CD4-positive, alpha-beta T cell treated with Interleukin-15 for 4 hours (primary cell): ENCODE measurements at regions not wholly inside any gene's neighbourhood (a gene's known extent, or its start where the extent isn't known, plus 50 kb on each side); places are given as distances from the start of the nearest gene placed in this dataset.
"Not testable (repeated sequence)": the region's sequence is repeated elsewhere in the genome, so short reads cannot be mapped to it uniquely, and the experiment has no call there.

Experiments
- DNase-seq: peaks from one replicate; pipeline ENCODE4 v3.0.0-alpha.2; 2020; ENCODE audit warnings: low spot score

GRCh38 chr6:130494729-130495128 lies 128.9 kb downstream of the TMEM200A start:
- no peak for DNase-seq

- no peak for DNase-seq
Measured at GRCh38 chr6:130500693-130501092, 134.9 kb downstream of the TMEM200A start.

DNA sequence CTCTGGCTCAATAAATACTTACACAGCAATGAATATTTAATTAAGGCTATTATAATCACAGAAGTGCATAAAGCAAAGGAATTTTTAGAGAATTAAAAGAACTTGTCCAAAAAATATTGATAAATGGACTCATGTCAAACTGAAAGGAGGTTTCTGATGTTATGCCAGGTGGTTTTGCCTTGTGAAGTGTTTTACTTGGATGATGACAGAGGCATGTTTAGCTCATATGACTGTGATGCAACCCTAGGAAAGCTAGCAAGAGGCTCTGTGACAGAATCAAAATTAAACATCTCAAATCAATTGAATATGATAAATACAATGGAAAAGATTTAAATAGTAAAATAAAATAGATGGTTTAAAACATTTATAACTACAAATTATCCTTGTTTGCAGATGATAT lies 137.3 kb downstream of the TMEM200A start:
- no peak for DNase-seq

GRCh38 chr6:130505808-130506598 lies 140.2 kb downstream of the TMEM200A start:
- DNase-seq = no peak

DNA sequence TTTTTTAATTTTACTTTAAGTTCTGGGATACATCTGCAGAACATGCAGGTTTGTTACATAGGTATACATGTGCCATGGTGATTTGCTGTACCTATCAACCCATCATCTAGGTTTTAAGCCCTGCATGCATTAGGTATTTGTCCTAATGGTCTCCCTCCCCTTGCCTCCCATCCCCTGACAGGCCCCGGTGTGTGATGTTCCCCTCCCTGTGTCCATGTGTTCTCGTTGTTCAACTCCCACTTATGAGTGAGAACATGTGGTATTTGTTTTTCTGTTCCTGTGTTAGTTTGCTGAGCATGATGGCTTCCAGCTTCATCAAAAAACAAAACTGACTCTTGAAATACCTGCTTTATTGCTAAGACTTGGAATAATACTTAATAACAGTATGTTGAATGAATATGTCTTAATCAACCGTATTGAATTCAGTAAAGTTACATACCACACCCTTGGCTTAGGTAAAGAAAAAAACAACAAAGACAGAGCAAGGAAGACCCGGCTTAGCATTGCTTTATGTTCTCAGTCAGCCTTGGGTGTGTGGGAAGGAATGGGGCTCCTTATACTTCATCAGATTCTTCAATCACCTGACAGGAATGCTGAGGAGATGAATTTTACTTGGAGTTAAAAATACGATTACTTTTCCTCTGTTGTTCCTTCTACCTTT lies 141.3 kb downstream of the TMEM200A start:
- DNase-seq = not testable (repeated sequence)

DNA sequence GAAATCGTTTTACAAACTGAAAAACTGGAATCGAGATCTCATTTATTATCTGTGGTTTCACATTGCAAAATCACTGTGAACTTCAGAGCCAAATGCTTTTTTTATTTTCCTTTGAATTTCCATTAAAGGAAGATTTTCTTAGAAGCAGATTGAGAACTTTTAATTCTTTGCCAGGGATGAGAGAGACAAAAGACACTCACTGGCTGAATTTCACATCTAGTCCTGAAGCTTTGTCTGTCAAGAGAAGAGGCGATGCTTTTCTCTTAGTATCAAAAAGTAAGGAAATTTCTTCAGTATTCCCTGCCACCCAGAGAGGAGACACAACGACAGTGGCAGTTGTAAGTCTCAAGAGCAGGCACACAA lies 141.8 kb downstream of the TMEM200A start:
- DNase-seq = no peak

DNA sequence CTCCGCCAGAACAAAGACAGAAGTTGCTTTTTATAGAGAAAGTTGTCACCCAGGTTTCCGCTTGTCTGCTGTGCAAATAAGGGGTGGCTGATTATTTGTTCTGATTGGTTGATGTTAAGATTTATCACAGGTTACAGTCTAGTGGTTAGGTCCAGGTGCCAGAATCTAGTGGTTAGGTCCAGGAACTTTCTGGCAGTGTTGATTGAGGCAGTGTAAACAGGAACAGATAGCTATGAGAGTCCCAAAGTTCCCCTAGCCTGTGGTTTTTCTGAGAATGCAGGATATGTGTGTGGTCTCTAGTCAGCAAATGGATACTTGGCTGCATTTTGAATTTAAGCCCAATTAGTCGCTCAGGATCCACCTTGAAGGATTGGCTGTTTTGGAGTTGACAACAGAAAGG lies 148.0 kb downstream of the TMEM200A start:
- DNase-seq = peak; percentile 93

- no peak for DNase-seq
Measured at GRCh38 chr6:130514712-130515111, 148.9 kb downstream of the TMEM200A start.

DNA sequence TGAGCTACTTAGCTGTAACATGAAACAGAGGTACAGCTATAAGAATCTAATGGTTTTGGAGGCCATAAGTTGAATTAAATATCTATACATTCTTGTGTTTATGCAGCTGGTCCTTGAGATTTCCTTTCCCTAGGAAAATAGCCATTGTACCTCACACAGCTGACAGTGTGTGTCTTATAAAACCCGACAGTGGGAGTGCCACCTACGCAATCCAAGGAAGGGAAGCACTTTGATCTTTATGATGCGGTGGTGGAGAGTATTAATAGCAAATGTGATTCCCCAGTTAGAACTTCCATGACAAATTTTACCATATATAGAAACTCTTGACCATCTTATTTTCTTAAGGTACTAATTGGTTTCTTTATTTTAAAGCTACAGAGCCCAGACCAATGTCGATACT lies 149.5 kb downstream of the TMEM200A start:
- DNase-seq = no peak

DNA sequence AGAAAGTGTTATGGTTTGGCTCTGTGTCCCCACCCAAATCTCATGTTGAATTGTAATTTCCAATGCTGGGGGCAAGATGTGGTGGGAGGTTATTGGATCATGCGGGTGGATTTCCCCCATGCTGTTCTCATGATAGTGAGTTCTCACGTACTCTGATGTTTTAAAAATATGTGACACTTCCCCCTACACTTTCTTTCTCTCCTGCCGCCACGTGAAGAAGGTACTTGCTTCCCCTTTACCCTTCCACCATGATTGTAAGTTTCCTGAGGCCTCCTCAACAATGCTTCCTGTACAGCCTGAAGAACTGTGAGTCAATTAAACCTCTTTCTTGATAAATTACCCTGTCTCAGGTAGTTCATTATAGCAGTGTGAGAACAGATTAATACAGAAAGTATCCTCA lies 150.8 kb downstream of the TMEM200A start:
- DNase-seq = no peak

- DNase-seq = peak; percentile 80
Measured at GRCh38 chr6:130517444-130517931, 151.7 kb downstream of the TMEM200A start.

DNA sequence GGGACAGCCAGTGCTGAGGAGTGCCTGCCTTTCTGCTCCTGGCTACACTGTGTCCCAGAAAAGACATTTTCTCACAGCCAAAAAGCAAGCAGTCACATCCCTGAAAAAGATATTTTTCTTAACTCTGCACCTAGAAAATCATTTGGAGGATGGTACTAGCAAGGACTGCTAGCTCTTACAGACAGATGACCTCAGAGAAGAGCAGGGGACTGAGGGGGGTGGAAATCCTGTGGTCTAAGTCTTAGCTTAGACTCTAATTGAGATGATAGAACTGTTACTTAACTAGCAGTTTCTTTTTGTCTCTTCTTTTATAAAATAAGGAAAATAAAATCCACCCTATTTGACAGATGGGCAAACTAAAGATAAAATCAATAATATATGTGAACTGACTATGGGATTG lies 152.8 kb downstream of the TMEM200A start:
- DNase-seq = no peak

GRCh38 chr6:130520221-130520620 lies 154.4 kb downstream of the TMEM200A start:
- no peak for DNase-seq

DNA sequence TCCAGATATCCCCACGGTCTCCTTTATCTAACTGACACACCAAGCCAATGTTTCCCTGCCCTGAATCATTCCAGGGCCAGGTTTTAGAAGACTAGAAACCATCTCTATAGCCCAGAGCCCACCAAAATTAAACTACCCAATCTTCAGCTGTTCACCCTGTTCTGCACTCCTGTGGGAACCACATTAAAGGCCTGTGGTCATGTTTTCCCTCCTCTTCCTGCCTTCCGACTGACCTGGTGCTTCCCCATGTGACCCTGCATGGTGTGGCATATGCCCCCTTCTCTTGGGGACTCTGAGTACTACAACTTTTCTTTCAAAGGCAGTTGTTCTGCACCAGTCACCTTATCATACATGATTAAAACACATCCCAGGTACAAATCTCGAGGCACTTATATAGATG lies 155.0 kb downstream of the TMEM200A start:
- DNase-seq = no peak

DNA sequence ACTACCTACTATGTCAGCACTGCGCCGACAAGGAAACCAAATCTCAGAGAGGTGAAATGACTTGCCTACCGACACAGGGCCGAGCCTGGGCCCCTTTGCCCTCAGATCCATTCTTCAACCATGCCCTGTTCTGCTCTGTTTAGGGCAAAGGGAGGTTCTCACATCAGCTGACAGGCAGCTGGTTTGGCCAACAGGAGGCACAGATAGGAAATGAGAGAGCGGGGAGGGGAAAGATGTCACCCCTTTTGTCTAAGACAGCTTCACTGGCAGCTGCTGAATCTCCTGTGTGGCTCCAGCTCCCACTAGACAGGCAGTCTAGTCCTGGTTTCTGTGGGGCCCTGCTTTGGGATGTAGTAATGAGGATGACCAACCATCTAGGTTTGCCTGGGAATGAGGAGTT lies 158.7 kb downstream of the TMEM200A start:
- DNase-seq = peak; percentile 22

DNA sequence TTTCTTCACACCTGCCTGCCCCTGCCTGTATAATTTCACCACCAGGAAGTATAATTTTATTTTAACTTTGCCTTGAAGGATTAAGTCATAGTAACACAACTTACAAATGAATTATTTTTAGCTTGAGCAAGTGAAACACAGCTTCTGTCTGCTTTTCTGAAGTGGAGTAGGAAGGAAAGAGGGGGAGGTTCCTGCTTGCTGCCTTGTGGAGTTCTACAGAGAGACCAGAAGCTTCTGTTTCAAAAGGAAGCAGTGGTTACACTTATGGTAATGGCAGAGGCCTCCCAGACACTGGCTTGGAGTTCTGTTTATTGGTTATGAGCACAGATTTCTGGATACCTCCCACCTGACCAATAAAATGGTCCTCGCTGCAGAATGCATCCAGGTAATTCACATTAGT lies 159.6 kb downstream of the TMEM200A start:
- DNase-seq = no peak

- no peak for DNase-seq
Measured at GRCh38 chr6:130526466-130526865, 160.6 kb downstream of the TMEM200A start.

GRCh38 chr6:130527173-130527572 lies 161.4 kb downstream of the TMEM200A start:
- DNase-seq = no peak

DNA sequence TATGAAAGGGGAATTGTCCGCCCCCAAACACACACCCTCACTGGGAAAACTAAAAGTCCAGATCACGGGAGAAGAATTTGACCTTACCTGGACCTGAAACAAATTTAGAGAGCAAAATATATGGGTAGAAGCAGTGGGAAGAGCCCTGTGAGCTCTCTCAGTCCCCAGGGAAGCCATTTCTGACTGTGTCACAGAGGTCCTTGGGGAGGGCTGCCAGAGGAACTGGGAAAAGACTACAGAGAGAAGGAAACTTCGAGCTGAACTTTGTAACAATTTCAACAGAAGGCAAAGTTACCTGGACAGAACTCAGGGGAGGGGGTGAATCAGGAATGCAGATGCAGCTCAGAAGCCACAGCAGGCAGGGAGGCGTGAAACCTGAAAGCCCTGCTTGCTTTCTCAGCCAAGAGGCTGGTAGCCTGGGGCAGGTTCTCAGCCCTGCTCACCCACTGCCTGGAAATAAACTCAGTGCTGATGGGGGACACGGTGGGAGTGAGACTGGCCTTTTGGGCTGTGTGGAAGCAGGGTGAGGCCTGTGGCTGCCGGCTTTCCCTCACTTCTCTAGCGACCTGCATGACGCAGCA lies 163.8 kb downstream of the TMEM200A start:
- DNase-seq = no peak

GRCh38 chr6:130534627-130535026 lies 168.8 kb downstream of the TMEM200A start:
- DNase-seq = no peak

DNA sequence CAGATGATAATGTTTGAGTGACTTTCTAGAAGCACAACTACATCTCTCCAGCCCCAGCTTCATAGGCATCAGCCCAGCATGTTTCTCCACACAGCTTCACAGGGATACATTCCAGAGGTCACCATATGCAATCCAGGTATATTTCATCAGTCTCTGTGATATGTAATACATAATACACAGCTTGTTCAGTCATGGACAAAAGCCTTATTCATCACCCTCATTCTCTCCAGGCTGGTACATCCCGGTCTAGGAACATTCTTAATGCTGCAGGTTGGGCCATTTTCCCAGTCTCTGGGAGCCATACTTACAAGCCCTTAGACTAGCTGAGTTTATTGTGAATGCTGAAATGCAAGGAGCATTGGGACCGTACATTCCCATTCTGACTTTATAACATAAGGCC lies 169.4 kb downstream of the TMEM200A start:
- DNase-seq = no peak

DNA sequence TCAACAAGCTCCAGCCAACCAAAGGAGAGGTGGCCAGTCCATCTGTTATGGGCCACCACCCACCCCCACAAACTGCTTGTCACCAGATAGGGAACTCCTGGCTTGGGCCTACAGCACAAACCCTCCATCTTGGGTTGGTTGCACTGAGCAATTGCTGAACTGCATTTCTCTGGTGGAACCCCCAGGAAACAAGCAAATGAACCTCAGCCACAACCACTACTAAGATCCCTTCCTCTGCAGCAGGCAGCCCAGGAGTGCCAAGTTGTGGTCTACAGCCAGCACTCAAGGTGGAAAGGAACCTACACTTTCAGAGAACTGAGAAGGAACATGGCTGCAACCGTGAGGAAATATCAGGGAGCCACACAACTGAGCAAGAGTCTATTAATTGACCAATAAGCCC lies 171.6 kb downstream of the TMEM200A start:
- DNase-seq = no peak

DNA sequence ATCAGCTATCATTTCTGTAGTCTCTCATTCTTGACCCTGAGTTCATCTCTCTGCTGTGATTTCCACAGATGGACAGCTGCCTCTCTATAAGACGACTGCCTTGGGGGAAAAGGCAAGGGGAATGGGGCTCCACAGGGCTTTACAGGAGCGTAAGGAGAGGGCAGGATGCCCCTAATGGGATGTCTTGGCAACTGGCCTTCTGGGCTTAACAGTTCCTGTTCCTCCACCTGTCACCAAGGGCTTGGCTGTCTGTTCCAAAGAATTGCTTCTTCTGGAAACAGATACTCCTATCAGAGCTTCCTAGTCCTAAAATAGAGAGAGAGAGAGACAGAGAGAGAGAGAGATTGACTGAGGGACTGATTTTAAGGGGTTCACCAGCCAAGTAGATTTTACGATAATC lies 181.9 kb downstream of the TMEM200A start:
- no peak for DNase-seq
